Calu3 (cell line): ENCODE measurements at regions not wholly inside any gene's neighbourhood (a gene's known extent, or its start where the extent isn't known, plus 50 kb on each side); places are given as distances from the start of the nearest gene placed in this dataset.

ENCODE experiments used
- BruUV-seq: library from RNA; stranded (reverse); fragments of 400-500 nt; replicated peaks from 2 replicates; lab custom pipeline; 2021; lab: Mats Ljungman, UMichigan
- CTCF ChIA-PET: fragments of 300-600 bp; sonication (Branson Sonifier 250); formaldehyde crosslinking; loops from one replicate; lab custom pipeline; 2022; ENCODE audit warnings: antibody characterized with exemption; lab: Charles Lee
- DNase-seq: peaks from one replicate; pipeline ENCODE4 v3.0.0; 2022
- H3K27ac Mint-ChIP-seq: one replicate; pipeline ENCODE4 v1.8.0; 2022; ENCODE audit warnings: mixed read lengths; ENCODE audit not compliant: unreplicated experiment
- H3K27me3 Mint-ChIP-seq: one replicate; pipeline ENCODE4 v1.8.0; 2022; ENCODE audit warnings: mixed read lengths; ENCODE audit not compliant: unreplicated experiment
- H3K36me3 Mint-ChIP-seq: one replicate; pipeline ENCODE4 v1.8.0; 2022; ENCODE audit warnings: mild to moderate bottlenecking, moderate library complexity, mixed read lengths; ENCODE audit not compliant: insufficient read depth, unreplicated experiment
- H3K4me1 Mint-ChIP-seq: one replicate; pipeline ENCODE4 v1.8.0; 2022; ENCODE audit warnings: mild to moderate bottlenecking, low read depth, mixed read lengths; ENCODE audit not compliant: unreplicated experiment
- H3K4me3 Mint-ChIP-seq: one replicate; pipeline ENCODE4 v1.8.0; 2022; ENCODE audit warnings: mild to moderate bottlenecking, low read depth, moderate library complexity, mixed read lengths; ENCODE audit not compliant: unreplicated experiment
- H3K9me3 Mint-ChIP-seq: one replicate; pipeline ENCODE4 v1.8.0; 2022; ENCODE audit warnings: low read depth, mixed read lengths; ENCODE audit not compliant: unreplicated experiment
- intact Hi-C: fragments of 100-400 bp; cut with micrococcal nuclease; formaldehyde crosslinking; loops from one replicate; pipeline ENCODE4 v1.10.0; 2022; ENCODE audit not compliant: unreplicated experiment
- TF ChIP-seq, protein P1 (sequence below): fragments of 200-600 bp; IDR thresholded peaks from one replicate; pipeline ENCODE4 v1.8.0; 2022; ENCODE audit warnings: antibody characterized with exemption; ENCODE audit not compliant: unreplicated experiment

DNA sequence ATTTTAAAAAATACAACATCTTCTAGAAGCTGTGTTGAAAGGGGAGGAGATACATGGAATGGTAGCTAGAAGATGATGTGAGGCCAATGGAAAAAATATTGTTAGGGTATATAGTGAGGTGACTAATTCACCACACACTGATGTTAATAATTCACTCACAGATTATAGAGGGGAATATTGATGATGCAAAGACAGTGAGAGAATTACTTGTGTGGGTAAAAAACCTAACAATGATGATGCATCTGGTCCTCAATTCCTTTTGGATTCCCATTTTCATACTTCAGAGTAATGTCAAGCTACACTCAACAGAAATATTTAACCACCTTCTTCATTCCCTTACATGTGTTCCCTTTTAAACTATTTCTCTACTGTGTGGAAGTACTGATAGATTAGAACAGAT lies 169.5 kb upstream of the DPYD start:
- intact Hi-C loops: no loop called here
- TF ChIP-seq, protein P1, sequence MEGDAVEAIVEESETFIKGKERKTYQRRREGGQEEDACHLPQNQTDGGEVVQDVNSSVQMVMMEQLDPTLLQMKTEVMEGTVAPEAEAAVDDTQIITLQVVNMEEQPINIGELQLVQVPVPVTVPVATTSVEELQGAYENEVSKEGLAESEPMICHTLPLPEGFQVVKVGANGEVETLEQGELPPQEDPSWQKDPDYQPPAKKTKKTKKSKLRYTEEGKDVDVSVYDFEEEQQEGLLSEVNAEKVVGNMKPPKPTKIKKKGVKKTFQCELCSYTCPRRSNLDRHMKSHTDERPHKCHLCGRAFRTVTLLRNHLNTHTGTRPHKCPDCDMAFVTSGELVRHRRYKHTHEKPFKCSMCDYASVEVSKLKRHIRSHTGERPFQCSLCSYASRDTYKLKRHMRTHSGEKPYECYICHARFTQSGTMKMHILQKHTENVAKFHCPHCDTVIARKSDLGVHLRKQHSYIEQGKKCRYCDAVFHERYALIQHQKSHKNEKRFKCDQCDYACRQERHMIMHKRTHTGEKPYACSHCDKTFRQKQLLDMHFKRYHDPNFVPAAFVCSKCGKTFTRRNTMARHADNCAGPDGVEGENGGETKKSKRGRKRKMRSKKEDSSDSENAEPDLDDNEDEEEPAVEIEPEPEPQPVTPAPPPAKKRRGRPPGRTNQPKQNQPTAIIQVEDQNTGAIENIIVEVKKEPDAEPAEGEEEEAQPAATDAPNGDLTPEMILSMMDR: no peak
- CTCF ChIA-PET: no interaction called here
- Mint-ChIP-seq H3K36me3 (peaks cover 8% of the 10 kb centered on the region), H3K27me3 (no peaks in the 10 kb centered on the region), H3K9me3 (peaks cover 10% of the 10 kb centered on the region), H3K4me3 (no peak overlapping the region), H3K4me1 (peaks cover 29% of the 10 kb centered on the region), H3K27ac (no peak overlapping the region)
- no peak for DNase-seq
- BruUV-seq: no TSS peak

DNA sequence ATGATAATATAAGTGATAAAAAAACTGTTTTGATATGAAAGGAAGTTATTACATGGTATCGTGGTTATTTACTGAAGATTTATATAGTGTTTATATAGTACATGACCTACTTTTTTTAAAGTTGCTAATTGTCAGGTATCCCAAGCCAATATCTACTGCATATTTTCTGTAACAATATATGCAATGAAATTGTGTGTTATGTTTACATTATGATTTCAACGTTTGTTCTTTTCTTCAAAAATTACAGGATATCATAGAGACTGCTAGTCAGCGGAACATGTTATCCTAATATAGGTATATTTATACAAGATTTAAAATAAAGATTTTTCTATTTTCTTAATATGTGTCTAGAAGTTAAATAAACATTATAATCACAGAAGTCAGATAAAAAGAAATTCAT lies 167.5 kb upstream of the DPYD start:
- H3K27me3 Mint-ChIP-seq: no peaks in the 10 kb centered on the region
- intact Hi-C loops: loop anchor here (10.0 kb wide), 1 partner anchor 236 kb away; no protein-coding TSS in a partner anchor
- peaks cover 8% of the 10 kb centered on the region for H3K36me3 Mint-ChIP-seq
- no peak overlapping the region for H3K4me3 Mint-ChIP-seq
- H3K4me1 Mint-ChIP-seq: peaks cover 27% of the 10 kb centered on the region
- H3K9me3 Mint-ChIP-seq: peaks cover 13% of the 10 kb centered on the region
- CTCF ChIA-PET: no interaction called here
- no TSS peak for BruUV-seq
- TF ChIP-seq, protein P1: no peak
- H3K27ac Mint-ChIP-seq: no peak overlapping the region
- no peak for DNase-seq

DNA sequence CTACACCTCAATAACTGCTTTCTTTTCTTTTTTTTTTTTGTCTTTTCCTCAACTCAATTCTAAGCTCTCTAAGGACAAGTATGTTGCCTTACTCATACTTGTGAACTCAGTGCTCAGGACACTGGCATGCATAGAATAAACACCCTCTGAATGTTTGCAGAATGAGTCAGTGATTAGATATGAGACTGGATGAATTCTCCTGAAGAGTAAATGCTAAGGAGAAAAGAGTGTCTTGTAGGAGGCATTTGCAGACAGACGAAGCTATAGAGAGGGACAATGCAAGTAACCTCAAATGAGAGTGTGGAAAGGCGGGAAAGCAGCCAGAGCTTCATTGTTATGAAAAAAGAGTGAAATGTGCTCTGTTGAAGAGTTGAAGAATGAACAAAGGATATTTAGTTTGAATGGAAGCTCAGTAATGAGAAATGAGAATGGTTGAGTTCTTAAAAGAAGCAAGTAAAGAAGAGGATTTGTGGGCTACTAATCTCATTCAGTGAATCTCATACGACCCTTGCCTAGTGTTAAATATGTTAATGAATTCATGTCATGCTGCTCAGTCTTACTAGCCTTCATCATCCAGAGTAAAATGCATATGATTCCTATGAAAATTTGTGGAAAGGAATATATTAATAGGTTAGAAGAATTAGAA lies 166.1 kb upstream of the DPYD start:
- Mint-ChIP-seq H3K4me3 (peak overlapping the region; percentile 39), H3K27me3 (no peaks in the 10 kb centered on the region), H3K4me1 (peaks cover 27% of the 10 kb centered on the region), H3K27ac (peak overlapping the region; percentile 93), H3K9me3 (peaks cover 13% of the 10 kb centered on the region), H3K36me3 (peaks cover 8% of the 10 kb centered on the region)
- peak; percentile 17 for DNase-seq
- CTCF ChIA-PET: no interaction called here
- TF ChIP-seq, protein P1: no peak
- no TSS peak for BruUV-seq
- intact Hi-C loops: loop anchor here (10.0 kb wide), 1 partner anchor 238 kb away; no protein-coding TSS in a partner anchor

DNA sequence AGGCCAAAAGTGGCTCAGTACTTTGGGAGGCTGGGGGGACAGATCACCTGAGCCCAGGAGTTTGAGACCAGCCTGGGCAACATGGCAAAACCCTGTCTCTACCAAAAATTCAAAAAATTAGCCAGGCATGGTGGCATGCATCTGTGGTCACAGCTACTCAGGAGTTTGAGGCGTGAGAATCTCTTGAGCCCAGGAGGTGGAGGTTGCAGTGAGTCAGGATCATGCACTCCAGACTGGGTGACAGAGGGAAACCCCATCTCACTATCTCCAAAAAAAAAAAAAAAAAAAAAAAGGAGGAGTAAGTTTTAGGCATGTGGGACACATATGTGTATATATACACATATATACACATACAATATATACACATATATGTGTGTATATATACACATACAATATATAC lies 165.3 kb upstream of the DPYD start:
- H3K36me3 Mint-ChIP-seq: peaks cover 8% of the 10 kb centered on the region
- TF ChIP-seq, protein P1: no peak
- H3K27me3 Mint-ChIP-seq: no peaks in the 10 kb centered on the region
- H3K4me1 Mint-ChIP-seq: peaks cover 27% of the 10 kb centered on the region
- CTCF ChIA-PET: interaction anchor here (0.7 kb wide), 1 partner anchor 14 kb away, joined by 6 read pairs; no protein-coding TSS in a partner anchor
- no peak for DNase-seq
- peak overlapping the region; percentile 93 for H3K27ac Mint-ChIP-seq
- no TSS peak for BruUV-seq
- H3K4me3 Mint-ChIP-seq: no peak overlapping the region
- intact Hi-C loops: loop anchor here (10.0 kb wide), 1 partner anchor 239 kb away; no protein-coding TSS in a partner anchor
- H3K9me3 Mint-ChIP-seq: peaks cover 13% of the 10 kb centered on the region
